Stimulated activated CD4-positive, alpha-beta T cell treated with anti-CD3 and anti-CD28 coated beads, Interleukin-1b, Interleukin-23, amount 100 ng/mL, for 24 hours (primary cell): ENCODE measurements at regions not wholly inside any gene's neighbourhood (a gene's known extent, or its start where the extent isn't known, plus 50 kb on each side); places are given as distances from the start of the nearest gene placed in this dataset.

Experiments used
- DNase-seq, 4 experiments: peaks; one replicate each; pipeline ENCODE4 v3.0.0-alpha.2; 2020; ENCODE audit warnings: low read depth in 4 of 4, low spot score in 1 of 4

DNA sequence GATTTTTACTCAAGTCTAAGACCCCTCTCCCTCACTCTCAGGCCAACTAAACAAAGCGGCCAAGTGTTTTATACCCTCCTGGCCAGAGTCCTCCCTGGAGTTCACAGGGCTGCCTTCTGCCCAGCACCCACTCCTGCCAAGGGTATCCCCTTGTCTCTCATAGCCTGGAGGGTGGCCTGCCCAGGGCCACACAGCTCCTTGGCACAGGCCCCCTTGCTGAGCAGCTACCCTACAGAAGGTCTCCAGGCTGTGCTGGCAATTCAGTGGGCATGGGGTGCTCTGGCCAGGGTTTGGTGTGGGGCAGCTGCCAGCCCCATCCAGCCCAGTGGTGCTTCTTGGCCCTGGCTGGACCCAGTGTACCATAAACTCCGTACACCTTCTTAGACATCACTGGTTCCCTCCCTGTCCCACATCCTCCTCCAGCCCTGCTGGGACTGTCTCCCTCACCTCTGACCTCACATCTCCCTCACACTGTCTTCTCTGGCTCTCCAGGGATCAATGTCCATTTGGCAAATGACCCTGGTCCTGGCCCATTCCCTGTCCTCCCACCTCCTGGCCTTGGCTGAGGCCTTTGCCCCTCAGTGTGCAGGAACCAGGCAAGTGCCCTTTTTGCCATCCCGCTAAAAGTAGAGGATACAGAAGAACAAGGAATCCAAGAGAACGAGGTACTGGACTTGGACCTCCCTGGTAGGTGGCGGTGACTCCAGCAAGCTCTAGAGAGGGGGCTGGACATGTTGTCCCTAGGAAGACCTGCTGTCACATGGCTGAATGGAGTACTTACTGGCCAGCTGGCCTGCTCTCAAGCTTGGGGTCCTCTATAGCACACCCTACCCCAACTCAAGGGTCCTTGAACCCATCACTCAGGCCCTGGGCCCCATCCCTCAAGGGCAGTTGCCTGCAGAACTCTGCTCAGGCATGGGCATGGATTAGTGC, 50.0 kb upstream of the TRPM1 start:
- no peak for DNase-seq

DNA sequence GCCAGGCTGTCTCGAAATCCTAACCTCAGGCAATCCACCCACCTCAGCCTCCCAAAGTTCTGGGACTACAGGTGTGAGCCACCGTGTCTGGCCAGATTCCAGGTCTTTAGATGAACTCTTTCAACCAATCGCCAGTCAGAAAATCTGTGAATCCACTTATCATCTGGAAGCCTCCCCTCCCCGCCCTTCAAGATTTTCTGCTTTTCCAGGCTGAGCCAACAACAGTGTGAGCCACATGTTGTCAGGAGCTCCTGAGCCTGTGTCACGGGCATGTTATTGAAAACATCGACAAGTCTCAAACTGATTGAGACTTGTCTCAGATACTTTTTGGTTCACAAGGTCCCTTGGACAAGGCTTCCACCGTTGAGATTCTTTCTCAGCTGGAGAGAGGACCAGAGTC, 52.0 kb upstream of the TRPM1 start:
- DNase-seq = no peak

DNA sequence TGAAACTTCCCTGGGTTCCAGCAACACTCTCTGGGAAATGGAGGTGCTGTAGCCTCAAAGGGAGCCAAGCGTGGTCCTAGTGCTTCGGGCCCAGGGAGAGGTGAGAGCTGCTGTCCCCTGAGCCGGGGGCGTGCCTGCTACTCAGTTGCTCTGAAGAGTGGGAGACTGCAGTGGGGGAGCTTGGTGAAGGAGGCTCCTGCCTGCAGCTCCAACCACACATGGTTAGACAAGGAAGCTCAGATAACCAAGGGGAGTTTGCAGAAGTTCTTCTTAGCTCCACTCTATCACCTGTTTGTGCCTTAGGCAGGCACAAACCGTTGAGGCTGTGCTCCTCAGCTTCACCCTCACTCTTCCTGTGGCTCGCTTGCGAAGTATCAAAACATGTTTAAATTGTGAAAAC, 53.6 kb upstream of the TRPM1 start:
- no peak for DNase-seq

DNA sequence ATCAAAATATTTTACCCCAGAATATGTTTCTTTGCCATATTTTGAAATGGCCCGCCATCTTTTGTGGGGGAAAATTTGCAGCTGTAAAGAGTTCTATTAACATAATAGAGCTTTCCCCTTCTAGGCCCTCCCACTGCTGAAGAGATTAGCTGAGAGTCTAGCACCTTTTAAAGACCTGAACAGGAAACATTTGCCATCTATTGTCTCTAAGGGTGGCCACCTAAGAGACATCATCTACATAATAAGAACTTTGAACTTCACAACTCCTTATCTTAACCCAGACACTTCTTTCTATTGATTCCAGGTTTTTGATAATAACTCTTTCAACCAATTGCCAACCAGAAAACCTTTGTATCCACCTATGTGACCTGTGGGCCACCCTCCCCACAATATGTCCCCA, 54.7 kb upstream of the TRPM1 start:
- no peak for DNase-seq

DNA sequence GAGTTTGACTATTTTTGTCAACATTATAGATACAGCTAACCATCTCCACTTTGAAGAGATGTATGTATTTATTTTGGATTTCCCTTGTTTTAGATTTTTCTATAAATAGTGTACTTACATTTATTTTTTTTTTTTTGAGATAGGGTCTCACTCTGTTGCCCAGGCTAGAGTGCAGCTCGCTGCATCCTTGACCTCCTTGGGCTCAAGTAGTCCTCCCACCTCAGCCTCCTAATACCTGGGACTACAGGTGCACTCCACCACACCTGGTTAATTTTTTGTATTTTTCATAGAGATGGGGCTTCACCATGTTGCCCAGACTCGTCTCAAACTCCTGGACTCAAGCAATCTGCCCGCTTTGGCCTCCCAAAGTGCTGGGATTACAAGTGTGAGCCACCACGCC, 55.3 kb upstream of the TRPM1 start:
- DNase-seq = no peak

DNA sequence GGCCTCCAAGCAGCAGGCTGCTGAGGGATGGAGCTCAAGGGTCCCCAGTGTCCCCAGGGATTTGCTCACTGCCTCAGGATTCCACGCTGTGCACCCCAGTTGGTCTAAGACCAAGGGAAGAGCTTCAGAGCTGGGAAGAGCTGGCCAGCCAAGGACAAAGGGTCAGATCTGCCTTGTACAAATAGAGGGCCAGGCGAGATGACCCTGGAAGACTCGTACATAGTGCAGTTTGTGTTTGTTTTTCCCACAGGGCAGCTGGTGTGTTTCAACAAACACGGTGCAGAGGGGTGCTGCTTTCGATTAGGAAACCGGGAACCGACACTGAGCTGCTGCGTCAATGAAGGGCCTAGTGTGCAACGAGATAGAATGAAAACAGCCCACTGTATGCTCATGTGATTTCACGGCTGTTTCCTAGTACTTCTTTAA, 56.1 kb upstream of the TRPM1 start:
- no peak for DNase-seq

DNA sequence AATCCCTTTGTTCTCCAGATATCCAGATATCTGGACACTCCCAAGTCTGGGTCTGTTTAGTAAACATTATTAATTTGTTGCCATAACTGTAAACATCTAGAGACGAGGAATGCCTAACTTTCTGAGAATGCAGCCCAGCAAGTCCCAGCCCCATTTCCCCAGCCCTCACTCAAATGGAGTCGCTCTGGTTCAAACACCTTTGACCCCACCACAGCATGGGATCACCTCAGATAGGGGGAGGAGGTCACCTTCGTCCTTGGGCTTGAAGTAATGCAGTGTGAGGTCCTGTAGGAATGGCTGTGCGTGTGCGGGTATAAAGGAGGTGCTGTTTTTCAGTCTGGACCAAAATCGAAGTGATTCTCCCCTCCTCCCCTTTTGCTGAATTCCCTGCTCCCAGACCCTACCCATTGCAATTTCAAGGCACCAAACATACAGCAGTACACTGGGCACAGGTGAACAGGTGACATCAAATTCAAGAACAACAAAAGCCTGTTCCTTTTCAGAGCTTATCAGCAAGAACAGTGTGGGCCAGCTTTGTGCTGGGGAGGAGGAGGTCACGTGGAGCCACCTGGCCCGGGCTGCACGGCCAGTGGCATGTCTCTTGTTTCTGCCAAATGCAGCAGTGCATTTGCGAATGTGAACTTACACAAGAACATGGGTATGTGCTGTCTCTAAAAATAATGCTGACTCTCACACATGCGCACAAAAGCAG, 57.5 kb upstream of the TRPM1 start:
- no peak for DNase-seq

DNA sequence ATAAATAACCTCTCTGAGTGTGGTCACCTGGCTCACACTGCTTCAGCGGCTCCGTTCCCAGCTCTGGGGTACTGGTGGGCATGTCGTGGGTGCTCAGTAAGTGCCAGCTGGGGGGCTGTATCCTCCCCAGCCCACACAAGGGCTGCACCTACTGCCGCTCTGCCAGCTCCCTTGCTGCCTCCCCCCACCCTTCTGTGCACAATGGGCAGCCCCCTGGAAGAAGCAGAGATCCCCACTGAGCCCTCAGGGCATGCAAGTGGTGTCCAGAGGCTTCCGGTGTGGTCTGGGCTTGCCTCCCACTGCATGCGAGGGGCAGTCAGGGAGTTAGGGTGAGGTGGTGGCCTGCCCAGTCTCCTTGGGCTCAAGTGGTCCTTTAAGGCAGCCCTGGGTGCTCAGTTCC, 58.3 kb upstream of the TRPM1 start:
- no peak for DNase-seq

DNA sequence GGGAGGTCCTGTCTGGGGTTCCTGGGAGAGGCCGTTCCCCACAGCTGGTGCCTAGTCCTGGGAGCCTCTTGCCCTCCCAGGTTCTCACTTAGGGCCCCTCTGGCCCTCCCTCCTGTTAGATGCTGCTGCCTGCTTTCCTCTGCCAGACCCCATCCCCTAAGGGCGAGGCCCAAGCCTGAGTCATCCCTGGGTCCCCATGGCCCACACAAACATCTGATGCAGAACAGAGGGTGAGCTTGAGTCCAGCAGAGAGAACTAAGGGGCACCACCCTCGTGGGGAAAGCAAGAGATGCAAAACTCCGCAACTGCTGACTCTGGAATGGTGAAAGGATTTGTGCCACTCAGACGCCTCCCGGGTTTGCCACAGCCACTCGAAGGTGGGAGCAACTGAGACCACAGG, 58.8 kb upstream of the TRPM1 start:
- DNase-seq = no peak

DNA sequence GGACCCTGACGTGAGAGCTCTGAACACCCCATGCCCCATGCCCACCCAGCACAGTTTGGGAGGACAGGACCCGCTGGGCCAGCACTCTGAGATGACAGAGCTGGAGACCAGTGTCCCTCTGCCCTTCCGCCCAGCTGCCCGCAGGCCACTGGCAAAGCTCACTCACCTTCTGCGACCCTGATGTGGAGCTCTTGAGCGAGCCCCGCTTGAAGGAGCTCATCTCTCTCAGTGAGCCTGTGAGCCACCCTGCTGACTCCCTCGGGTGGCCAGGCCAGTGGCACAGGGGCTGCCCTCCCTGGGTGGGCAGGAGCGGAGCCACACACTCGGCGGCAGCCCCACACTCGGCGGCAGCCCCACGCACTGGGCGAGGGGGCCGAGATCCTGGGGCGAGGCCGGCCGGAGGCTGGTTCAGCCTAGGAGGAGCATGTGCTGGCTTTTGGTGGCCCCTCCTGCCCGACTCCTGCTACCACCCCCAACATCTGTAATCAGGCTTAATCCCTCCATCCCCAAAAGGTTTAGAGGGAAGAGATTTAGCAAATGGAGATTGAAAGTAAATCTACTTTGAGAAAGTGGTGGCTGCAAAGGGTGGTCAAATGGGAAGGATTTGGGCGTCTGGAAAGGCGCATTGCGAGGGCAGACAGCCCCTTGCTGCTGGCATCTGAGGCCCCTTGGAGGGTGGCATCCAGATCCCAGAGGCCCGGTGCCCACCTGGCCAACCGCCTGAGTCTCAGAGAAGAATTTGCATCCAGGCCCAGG, 59.4 kb upstream of the TRPM1 start:
- no peak for DNase-seq

DNA sequence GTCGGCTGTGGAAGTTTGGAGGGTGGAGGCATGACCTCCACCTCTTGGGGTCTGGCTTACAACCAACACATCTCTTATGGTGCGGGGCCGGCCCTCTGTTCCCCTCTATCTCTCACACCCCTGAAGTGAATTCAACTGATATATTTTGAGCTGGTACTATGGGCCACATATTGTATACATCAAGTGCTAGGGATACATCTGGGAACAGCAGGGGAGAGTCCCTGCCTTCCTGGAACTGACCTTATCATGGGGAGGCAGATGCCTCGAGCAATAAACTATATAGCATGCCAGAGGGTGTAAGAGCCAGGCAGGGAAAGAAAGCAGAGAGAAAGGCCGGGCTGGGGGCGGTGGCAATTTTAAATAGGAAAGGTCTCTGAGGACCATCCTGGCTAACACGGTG, 60.4 kb upstream of the TRPM1 start:
- no peak for DNase-seq

DNA sequence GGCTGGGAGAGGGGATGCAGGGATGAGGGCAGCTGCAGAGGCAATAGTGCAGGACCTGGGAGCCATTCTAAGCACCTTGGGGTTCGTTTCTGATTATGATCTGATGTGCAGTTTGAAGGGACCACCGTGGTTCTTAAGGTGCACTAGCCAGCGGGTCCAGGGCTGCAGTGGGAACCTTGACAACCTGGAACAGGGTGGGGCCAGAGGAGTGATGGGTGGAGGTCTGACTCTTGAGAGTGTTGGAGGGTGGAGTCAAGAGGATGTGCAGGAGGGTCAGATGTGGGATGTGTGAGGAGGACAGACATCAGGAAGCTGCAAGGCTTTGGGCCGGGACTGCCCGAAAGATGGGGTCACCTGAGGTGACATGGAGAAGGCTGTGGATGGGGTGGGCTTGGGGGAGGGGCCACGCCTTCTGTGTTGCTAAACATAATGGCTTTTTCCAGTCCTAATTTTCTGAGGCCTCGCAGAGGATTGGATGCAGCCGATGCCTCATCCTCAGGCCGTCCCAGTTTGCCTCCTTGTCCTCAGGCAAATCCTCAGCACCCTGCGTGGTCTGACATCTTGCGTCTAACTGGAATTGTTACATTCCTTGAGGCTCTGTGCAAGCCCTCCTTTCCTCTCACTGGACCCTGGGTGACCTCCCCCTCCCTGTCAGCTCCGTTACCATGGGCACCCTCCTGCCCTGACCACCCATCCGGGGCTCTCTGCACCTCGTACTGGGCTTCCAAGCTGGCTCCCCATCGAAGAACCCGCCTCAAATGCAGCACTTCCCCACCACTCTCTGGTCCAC, 61.4 kb upstream of the TRPM1 start:
- no peak for DNase-seq

DNA sequence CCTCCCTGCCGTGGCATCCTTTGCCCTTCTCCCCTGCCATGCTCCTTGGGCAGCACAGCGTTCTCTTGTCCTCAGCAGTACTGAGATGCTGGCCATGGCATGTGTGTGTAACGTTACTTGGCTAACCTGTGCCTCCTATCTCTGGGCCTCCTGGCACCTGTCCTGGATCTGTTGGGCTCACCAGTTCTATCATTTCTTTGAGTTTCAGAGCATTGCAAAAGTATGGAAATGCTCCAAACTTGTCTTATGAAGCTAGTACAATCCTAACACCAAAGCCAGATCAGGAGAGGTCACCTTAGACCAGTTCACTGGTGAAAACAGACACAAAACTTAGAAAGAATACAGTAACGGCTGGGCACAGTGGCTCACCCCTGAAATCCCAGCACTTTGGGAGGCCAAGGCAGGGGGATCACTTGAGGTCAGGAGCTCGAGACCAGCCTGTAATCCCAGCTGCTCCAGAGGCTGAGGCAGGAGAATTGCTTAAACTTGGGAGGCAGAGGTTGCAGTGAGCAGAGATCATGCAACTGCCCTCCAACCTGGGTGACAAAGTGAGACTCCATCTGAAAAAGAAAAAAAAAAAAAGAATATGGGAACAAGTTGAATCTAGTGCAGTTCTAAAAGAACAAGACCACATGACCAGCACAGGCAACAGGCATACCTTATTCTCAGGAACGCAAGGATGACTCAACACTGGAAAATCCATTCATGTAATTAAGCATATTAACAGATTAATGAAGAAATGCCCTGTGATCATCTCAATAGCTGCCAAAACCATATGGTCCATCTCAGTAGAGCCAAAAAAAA, 62.4 kb upstream of the TRPM1 start:
- no peak for DNase-seq

DNA sequence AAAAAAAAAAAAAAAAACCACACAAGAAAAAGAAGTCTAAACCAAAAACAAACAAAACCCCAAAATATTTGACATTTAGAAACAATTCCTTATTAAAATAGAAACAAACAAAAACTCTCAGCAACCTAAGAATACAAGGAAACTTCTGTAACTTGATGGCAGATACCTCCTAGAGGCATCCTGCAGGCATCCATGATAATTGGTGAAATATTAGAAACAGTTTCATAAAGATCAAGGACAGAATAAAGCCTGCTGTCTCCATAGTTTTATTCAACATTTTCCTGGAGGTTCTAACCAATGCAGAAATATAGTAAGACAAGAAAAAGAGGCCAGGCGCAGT, 63.0 kb upstream of the TRPM1 start:
- DNase-seq = no peak

DNA sequence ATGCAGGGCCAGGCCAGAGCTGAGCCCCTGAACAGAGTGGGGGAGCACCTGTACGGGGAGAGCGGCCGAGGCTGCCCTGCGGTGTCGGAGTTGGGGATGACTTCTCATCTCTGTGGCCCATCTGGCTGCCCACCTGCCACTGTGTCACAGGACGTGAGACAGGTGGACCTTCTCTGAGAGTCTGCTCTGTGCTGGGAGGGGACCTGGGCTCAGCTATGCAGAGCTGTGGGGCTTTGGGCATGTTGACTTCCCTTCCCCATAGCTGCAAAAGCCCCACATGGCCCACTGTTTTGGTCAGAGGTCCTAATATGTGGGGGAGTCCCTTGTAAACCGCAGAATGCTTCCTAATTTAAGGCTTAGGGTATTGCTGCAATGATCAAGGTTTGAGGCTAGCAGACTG, 68.0 kb upstream of the TRPM1 start:
- no peak for DNase-seq

DNA sequence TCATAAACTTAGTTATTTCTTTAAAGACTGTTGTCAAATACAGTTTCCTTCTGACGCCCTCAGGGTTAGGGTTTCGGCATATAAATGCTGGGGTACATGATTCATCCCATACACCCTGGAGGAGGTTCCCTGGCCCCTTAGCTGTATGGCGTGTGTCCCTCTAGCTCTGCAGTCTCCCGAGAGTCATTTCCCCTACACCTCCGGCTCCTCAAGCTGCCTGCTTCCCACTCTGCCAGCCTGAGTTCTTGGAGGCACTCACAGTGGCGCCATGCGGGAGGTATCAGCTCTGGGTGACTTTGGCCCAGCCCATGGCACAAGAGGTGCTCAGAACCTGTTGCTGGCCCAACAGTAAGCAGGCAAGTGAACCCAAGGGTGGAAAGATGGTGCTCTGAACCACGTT, 70.2 kb upstream of the TRPM1 start:
- DNase-seq = no peak

DNA sequence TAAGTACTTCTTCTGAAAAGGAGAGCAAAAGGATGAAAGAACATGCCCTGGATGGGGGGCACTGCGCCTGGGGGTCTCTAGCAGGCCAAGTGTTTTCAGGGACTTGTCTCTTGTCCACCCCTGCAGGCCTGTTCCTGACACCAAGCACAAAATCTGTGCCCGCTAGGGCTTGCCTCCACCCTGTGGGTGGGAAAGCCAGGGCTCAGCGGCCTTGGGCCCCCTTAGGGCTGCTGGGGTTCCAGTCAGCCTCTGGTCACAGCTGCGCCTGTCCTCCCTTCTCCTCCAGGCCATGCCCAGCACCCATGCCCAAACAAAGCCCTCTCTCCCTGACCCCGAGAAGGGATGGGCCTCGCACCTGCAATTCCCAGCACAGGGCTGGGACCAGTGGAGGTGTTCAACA, 71.1 kb upstream of the TRPM1 start:
- no peak for DNase-seq

DNA sequence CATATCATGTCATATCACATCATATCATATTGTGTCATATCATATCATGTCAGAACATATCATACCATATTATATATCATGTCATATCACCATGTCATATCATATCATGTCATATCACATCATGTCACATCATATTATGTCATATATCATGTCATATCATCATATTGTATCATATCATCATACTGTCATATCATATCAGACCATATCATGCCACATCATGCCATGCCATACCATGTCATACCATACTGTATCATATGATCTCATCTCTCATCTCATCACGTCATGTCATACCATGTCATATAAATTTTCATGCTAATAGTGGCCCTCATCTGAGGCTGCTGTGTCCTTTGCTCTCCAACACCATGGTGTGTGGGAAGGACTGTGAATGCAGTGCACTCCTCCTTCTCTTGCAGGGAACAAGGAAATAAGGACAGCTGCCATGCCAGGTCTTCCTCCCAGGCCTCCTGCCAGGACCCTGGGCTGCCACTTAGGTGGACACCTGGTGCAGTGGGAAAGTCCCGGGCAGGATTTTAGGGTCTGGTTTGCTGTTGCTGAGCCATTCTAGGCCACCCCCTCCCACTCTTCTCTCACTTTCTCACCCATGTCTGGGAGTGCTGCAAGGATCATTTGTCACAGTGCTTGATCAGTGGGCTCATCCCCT, 72.4 kb upstream of the TRPM1 start:
- DNase-seq = no peak

DNA sequence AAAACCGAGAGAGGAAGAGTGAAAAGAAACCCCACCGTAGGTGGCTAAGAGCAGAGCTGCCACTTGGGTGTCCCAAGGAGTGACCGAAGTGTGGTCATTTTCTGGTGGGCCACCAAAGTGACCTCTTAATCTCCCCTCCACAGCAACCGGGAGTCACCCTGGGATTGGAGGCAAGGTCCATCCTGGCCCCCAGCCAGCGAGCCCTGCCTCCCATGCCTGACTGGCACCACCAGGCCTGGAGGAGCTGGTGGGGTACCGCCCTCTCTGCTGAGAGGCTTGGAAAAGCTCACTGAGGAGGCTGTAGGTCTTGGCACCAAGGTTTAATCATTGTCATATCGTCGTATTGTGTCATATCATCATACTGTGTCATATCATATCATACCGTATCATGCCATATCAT, 74.0 kb upstream of the TRPM1 start:
- DNase-seq = no peak

DNA sequence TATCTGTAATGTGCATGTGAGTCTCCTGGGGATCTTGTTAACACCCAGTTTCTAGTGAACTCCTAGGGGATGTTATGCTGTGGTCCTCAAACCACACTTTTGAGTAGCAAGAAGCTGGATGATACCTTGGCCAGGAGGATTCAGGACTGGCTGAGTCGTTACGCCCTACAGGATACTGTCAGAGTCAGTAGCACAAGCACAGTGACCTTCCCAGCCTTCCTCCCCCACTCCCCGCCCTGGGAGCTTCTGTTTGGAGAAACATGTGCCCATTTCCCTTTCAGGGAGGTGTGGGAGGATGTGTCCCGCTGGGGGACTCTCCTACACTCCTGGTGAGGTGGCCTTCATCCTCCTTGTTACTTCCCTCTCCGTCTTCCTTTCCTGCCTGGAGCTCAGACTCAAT, 76.4 kb upstream of the TRPM1 start:
- DNase-seq = no peak
